ENCODE measurements at regions not wholly inside any gene's neighbourhood (a gene's known extent, or its start where the extent isn't known, plus 50 kb on each side); places are given as distances from the start of the nearest gene placed in this dataset.

DNA sequence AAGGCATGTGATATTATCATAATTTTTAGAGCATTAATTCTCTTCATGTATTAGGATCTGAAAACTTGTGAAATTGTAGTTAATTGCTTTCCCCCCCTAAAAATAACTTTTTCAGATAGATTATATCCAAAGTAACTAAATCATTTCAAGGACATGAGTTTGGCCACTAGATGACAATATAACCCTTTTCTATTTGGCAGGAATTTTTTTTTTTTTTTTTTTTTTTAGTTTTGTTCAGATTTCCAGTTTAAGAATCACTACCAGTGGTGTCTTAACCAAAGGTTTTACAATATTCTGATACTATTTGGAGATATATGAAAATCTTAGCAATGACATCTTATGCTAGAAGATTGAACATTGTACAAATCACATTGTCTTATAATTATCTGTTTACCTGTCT, 370.8 kb downstream of the AMY1C start:
- Histone ChIP-seq H3K27ac (ENCODE audit: low read depth in 1 of 2, low read length in 2 of 2) (no peak overlapping the region), H3K36me3 (ENCODE audit: control insufficient read depth in 4 of 4, insufficient read depth in 3 of 4, low read depth in 1 of 4, low read length in 3 of 4) (no peaks in the 10 kb centered on the region), H3K9ac (ENCODE audit: low read depth in 1 of 2, low read length in 2 of 2) (no peak overlapping the region), H3K4me1 (ENCODE audit: control insufficient read depth in 4 of 4, insufficient read depth in 4 of 4, low read length in 3 of 4) (no peaks in the 10 kb centered on the region), H3K4me3 (ENCODE audit: low read depth in 1 of 3, low read length in 3 of 3) (no peak overlapping the region), H3K9me3 (ENCODE audit: control insufficient read depth in 4 of 4, low read length in 3 of 4) (no peaks in the 10 kb centered on the region), H3K27me3 (ENCODE audit: control insufficient read depth in 4 of 4, insufficient read depth in 4 of 4, low read length in 3 of 4) (peaks cover 0 to 2% (median 0%) of the 10 kb centered on the region in 4 donors)
- TF ChIP-seq EGR1 (IDR thresholded peaks at IDR 0.05; ENCODE audit: low read depth in 2 of 2) (no peak), JUND (IDR thresholded peaks at IDR 0.05) (no peak), GABPA (IDR thresholded peaks at IDR 0.05 in 1 of 2, conservative IDR thresholded peaks at IDR 0.05 in 1 of 2) (no peak), SP1 (IDR thresholded peaks at IDR 0.05) (no peak), TAF1 (conservative IDR thresholded peaks at IDR 0.05) (no peak), HNF4A (conservative IDR thresholded peaks at IDR 0.05) (no peak), YY1 (IDR thresholded peaks at IDR 0.05) (no peak), RXRA (IDR thresholded peaks at IDR 0.05) (no peak), FOXA2 (IDR thresholded peaks at IDR 0.05) (no peak), RAD21 (IDR thresholded peaks at IDR 0.05) (no peak), NR2F2 (IDR thresholded peaks at IDR 0.05) (no peak), HNF4G (IDR thresholded peaks at IDR 0.05) (no peak), FOXA1 (IDR thresholded peaks at IDR 0.05) (no peak)
- TF ChIP-seq, protein P1, sequence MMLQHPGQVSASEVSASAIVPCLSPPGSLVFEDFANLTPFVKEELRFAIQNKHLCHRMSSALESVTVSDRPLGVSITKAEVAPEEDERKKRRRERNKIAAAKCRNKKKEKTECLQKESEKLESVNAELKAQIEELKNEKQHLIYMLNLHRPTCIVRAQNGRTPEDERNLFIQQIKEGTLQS (IDR thresholded peaks at IDR 0.05) = no peak
- TF ChIP-seq, protein P2, sequence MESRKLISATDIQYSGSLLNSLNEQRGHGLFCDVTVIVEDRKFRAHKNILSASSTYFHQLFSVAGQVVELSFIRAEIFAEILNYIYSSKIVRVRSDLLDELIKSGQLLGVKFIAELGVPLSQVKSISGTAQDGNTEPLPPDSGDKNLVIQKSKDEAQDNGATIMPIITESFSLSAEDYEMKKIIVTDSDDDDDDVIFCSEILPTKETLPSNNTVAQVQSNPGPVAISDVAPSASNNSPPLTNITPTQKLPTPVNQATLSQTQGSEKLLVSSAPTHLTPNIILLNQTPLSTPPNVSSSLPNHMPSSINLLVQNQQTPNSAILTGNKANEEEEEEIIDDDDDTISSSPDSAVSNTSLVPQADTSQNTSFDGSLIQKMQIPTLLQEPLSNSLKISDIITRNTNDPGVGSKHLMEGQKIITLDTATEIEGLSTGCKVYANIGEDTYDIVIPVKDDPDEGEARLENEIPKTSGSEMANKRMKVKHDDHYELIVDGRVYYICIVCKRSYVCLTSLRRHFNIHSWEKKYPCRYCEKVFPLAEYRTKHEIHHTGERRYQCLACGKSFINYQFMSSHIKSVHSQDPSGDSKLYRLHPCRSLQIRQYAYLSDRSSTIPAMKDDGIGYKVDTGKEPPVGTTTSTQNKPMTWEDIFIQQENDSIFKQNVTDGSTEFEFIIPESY (IDR thresholded peaks at IDR 0.05) = no peak
- TF ChIP-seq, protein P3, sequence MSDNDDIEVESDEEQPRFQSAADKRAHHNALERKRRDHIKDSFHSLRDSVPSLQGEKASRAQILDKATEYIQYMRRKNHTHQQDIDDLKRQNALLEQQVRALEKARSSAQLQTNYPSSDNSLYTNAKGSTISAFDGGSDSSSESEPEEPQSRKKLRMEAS (IDR thresholded peaks at IDR 0.05) = no peak
- TF ChIP-seq, protein P4, sequence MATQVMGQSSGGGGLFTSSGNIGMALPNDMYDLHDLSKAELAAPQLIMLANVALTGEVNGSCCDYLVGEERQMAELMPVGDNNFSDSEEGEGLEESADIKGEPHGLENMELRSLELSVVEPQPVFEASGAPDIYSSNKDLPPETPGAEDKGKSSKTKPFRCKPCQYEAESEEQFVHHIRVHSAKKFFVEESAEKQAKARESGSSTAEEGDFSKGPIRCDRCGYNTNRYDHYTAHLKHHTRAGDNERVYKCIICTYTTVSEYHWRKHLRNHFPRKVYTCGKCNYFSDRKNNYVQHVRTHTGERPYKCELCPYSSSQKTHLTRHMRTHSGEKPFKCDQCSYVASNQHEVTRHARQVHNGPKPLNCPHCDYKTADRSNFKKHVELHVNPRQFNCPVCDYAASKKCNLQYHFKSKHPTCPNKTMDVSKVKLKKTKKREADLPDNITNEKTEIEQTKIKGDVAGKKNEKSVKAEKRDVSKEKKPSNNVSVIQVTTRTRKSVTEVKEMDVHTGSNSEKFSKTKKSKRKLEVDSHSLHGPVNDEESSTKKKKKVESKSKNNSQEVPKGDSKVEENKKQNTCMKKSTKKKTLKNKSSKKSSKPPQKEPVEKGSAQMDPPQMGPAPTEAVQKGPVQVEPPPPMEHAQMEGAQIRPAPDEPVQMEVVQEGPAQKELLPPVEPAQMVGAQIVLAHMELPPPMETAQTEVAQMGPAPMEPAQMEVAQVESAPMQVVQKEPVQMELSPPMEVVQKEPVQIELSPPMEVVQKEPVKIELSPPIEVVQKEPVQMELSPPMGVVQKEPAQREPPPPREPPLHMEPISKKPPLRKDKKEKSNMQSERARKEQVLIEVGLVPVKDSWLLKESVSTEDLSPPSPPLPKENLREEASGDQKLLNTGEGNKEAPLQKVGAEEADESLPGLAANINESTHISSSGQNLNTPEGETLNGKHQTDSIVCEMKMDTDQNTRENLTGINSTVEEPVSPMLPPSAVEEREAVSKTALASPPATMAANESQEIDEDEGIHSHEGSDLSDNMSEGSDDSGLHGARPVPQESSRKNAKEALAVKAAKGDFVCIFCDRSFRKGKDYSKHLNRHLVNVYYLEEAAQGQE (IDR thresholded peaks at IDR 0.05) = no peak
- TF ChIP-seq, protein P5, sequence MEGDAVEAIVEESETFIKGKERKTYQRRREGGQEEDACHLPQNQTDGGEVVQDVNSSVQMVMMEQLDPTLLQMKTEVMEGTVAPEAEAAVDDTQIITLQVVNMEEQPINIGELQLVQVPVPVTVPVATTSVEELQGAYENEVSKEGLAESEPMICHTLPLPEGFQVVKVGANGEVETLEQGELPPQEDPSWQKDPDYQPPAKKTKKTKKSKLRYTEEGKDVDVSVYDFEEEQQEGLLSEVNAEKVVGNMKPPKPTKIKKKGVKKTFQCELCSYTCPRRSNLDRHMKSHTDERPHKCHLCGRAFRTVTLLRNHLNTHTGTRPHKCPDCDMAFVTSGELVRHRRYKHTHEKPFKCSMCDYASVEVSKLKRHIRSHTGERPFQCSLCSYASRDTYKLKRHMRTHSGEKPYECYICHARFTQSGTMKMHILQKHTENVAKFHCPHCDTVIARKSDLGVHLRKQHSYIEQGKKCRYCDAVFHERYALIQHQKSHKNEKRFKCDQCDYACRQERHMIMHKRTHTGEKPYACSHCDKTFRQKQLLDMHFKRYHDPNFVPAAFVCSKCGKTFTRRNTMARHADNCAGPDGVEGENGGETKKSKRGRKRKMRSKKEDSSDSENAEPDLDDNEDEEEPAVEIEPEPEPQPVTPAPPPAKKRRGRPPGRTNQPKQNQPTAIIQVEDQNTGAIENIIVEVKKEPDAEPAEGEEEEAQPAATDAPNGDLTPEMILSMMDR (IDR thresholded peaks at IDR 0.05; ENCODE audit: low read depth, low read length, missing input control) = no peak
- DNase-seq (ENCODE audit: low spot score) = no peak

All from liver (tissue), 7 donors.